ENCODE measurements at regions not wholly inside any gene's neighbourhood (a gene's known extent, or its start where the extent isn't known, plus 50 kb on each side); places are given as distances from the start of the nearest gene placed in this dataset.
"Not testable (repeated sequence)": the region's sequence is repeated elsewhere in the genome, so short reads cannot be mapped to it uniquely, and the experiment has no call there.

GRCh38 chr16:26457095-26457494, 609.6 kb upstream of the C16orf82 start:
- no peaks in the 10 kb centered on the region for H3K36me3 ChIP-seq (ENCODE audit: control insufficient read depth, insufficient read depth, low read length, severe bottlenecking)
- no peaks in the 10 kb centered on the region for H3K4me1 ChIP-seq (ENCODE audit: control insufficient read depth, insufficient read depth, low read length)
- DNase-seq (ENCODE audit: low read depth) = no peak
- no peak overlapping the region for H3K4me3 ChIP-seq (ENCODE audit: low read length)
- H3K9me3 ChIP-seq (ENCODE audit: control insufficient read depth, low read length) = peaks cover 4% of the 10 kb centered on the region
- H3K9ac ChIP-seq (ENCODE audit: low read length) = no peak overlapping the region
- H3K27me3 ChIP-seq (replicated peaks; ENCODE audit: control insufficient read depth, insufficient read depth, low read length) = no peaks in the 10 kb centered on the region

- no peaks in the 10 kb centered on the region for H3K36me3 ChIP-seq (ENCODE audit: control insufficient read depth, insufficient read depth, low read length, severe bottlenecking)
- no peak for DNase-seq (ENCODE audit: low read depth)
- no peak overlapping the region for H3K4me3 ChIP-seq (ENCODE audit: low read length)
- H3K9me3 ChIP-seq (ENCODE audit: control insufficient read depth, low read length) = peaks cover 4% of the 10 kb centered on the region
- no peaks in the 10 kb centered on the region for H3K27me3 ChIP-seq (replicated peaks; ENCODE audit: control insufficient read depth, insufficient read depth, low read length)
- H3K4me1 ChIP-seq (ENCODE audit: control insufficient read depth, insufficient read depth, low read length) = no peaks in the 10 kb centered on the region
- H3K9ac ChIP-seq (ENCODE audit: low read length) = no peak overlapping the region
Measured at GRCh38 chr16:26457882-26458281, 608.8 kb upstream of the C16orf82 start.

GRCh38 chr16:26464576-26465266, 602.0 kb upstream of the C16orf82 start:
- Histone ChIP-seq H3K9ac (ENCODE audit: low read length) (no peak overlapping the region), H3K36me3 (ENCODE audit: control insufficient read depth, insufficient read depth, low read length, severe bottlenecking) (no peaks in the 10 kb centered on the region), H3K4me3 (ENCODE audit: low read length) (no peak overlapping the region), H3K27me3 (replicated peaks; ENCODE audit: control insufficient read depth, insufficient read depth, low read length) (no peaks in the 10 kb centered on the region), H3K9me3 (ENCODE audit: control insufficient read depth, low read length) (no peaks in the 10 kb centered on the region), H3K4me1 (ENCODE audit: control insufficient read depth, insufficient read depth, low read length) (no peaks in the 10 kb centered on the region)
- no peak for DNase-seq (ENCODE audit: low read depth)

GRCh38 chr16:26474405-26474804, 592.3 kb upstream of the C16orf82 start:
- not testable (repeated sequence) for H3K9ac ChIP-seq (ENCODE audit: low read length); H3K27me3 ChIP-seq (replicated peaks; ENCODE audit: control insufficient read depth, insufficient read depth, low read length); H3K36me3 ChIP-seq (ENCODE audit: control insufficient read depth, insufficient read depth, low read length, severe bottlenecking); H3K4me1 ChIP-seq (ENCODE audit: control insufficient read depth, insufficient read depth, low read length); DNase-seq (ENCODE audit: low read depth); H3K4me3 ChIP-seq (ENCODE audit: low read length)
- H3K9me3 ChIP-seq (ENCODE audit: control insufficient read depth, low read length) = peaks cover 15% of the 10 kb centered on the region

DNA sequence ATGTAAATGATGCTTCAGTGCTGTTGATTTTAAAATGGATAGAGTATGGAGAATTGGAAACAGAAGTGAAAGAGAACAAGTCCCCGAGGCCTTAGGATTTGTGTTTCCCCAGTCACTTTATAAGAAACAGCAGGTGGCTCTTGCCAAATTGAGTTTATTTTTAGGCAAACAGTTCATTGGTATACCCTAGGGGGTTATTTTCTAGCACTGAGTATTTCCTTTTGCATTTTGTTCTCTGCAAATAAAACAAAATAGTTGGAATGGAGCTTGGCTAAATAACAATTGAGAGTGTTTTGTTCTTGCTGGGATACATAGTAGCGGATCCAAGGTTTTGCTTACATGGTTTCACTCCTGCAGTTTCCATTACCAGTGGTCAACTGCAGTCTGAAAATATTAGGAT, 591.1 kb upstream of the C16orf82 start:
- Histone ChIP-seq H3K36me3 (ENCODE audit: control insufficient read depth, insufficient read depth, low read length, severe bottlenecking) (no peaks in the 10 kb centered on the region), H3K9me3 (ENCODE audit: control insufficient read depth, low read length) (peaks cover 16% of the 10 kb centered on the region)
- DNase-seq (ENCODE audit: low read depth) = no peak

DNA sequence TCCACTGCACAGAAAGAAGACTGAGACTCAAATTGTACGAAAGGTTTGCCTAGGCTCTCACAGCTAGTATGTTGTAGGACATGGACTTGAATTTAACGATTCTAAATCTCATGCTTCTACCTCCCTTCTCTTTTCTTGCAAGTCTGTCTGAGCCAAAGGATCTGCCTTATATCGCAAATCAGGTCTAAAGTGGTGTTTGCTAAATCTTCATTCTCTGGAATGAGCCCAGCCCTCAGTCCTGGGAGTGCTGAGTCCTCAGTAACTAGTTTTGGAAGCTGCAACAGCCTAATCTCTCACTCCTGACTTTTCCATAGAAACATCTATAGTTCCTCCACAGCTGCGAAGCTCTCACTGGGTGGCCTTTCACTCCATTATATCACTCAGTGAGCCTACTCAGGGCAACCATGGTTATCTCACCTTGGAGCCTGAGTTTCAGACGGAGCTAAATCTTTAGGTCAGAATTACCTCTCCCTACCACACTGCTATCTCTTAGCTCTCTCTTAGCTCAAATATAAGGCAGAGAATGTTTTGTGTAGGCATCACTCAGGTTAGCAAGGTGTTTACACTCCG, 575.5 kb upstream of the C16orf82 start:
- H3K9ac ChIP-seq (ENCODE audit: low read length) = no peak overlapping the region
- no peaks in the 10 kb centered on the region for H3K27me3 ChIP-seq (replicated peaks; ENCODE audit: control insufficient read depth, insufficient read depth, low read length)
- no peak for DNase-seq (ENCODE audit: low read depth)
- no peak overlapping the region for H3K4me3 ChIP-seq (ENCODE audit: low read length)
- no peaks in the 10 kb centered on the region for H3K36me3 ChIP-seq (ENCODE audit: control insufficient read depth, insufficient read depth, low read length, severe bottlenecking)
- H3K9me3 ChIP-seq (ENCODE audit: control insufficient read depth, low read length) = no peaks in the 10 kb centered on the region
- no peaks in the 10 kb centered on the region for H3K4me1 ChIP-seq (ENCODE audit: control insufficient read depth, insufficient read depth, low read length)

More for the DNA sequence above, 591.1 kb upstream of the C16orf82 start:
- Histone ChIP-seq H3K4me3 (ENCODE audit: low read length) (no peak overlapping the region), H3K27me3 (replicated peaks; ENCODE audit: control insufficient read depth, insufficient read depth, low read length) (no peaks in the 10 kb centered on the region), H3K4me1 (ENCODE audit: control insufficient read depth, insufficient read depth, low read length) (no peaks in the 10 kb centered on the region), H3K9ac (ENCODE audit: low read length) (no peak overlapping the region)

DNA sequence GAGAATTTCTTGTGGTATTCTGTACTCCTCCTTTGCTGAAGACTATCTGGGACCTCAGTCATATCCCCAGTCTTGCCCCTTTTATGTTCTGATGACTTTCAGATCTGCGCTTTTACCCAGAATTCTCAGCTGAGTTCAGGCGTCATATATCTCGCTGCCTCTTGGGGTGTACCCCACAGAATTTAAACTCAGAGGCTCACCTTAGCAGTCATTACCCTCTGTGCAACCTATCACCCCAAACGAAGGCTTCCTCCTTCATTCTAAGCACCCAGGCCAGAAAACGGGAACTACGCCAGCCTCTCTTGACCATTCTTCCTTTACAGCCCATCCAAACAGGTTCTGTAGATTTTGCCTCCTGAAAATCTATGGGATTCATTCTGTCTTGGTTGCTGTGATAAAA, 574.8 kb upstream of the C16orf82 start:
- Histone ChIP-seq H3K4me1 (ENCODE audit: control insufficient read depth, insufficient read depth, low read length) (no peaks in the 10 kb centered on the region), H3K27me3 (replicated peaks; ENCODE audit: control insufficient read depth, insufficient read depth, low read length) (no peaks in the 10 kb centered on the region), H3K4me3 (ENCODE audit: low read length) (no peak overlapping the region), H3K9ac (ENCODE audit: low read length) (no peak overlapping the region), H3K36me3 (ENCODE audit: control insufficient read depth, insufficient read depth, low read length, severe bottlenecking) (no peaks in the 10 kb centered on the region), H3K9me3 (ENCODE audit: control insufficient read depth, low read length) (no peaks in the 10 kb centered on the region)
- DNase-seq (ENCODE audit: low read depth) = no peak

GRCh38 chr16:26493751-26494150, 573.0 kb upstream of the C16orf82 start:
- Histone ChIP-seq H3K4me1 (ENCODE audit: control insufficient read depth, insufficient read depth, low read length) (no peaks in the 10 kb centered on the region), H3K9ac (ENCODE audit: low read length) (no peak overlapping the region), H3K27me3 (replicated peaks; ENCODE audit: control insufficient read depth, insufficient read depth, low read length) (no peaks in the 10 kb centered on the region), H3K4me3 (ENCODE audit: low read length) (no peak overlapping the region), H3K36me3 (ENCODE audit: control insufficient read depth, insufficient read depth, low read length, severe bottlenecking) (no peaks in the 10 kb centered on the region), H3K9me3 (ENCODE audit: control insufficient read depth, low read length) (no peaks in the 10 kb centered on the region)
- no peak for DNase-seq (ENCODE audit: low read depth)

- H3K4me1 ChIP-seq (ENCODE audit: control insufficient read depth, insufficient read depth, low read length) = no peaks in the 10 kb centered on the region
- no peak overlapping the region for H3K4me3 ChIP-seq (ENCODE audit: low read length)
- H3K36me3 ChIP-seq (ENCODE audit: control insufficient read depth, insufficient read depth, low read length, severe bottlenecking) = no peaks in the 10 kb centered on the region
- no peaks in the 10 kb centered on the region for H3K9me3 ChIP-seq (ENCODE audit: control insufficient read depth, low read length)
- no peak overlapping the region for H3K9ac ChIP-seq (ENCODE audit: low read length)
- DNase-seq (ENCODE audit: low read depth) = no peak
- H3K27me3 ChIP-seq (replicated peaks; ENCODE audit: control insufficient read depth, insufficient read depth, low read length) = no peaks in the 10 kb centered on the region
Measured at GRCh38 chr16:26497896-26498295, 568.8 kb upstream of the C16orf82 start.

GRCh38 chr16:26500326-26500725, 566.4 kb upstream of the C16orf82 start:
- H3K4me3 ChIP-seq (ENCODE audit: low read length) = no peak overlapping the region
- no peak for DNase-seq (ENCODE audit: low read depth)
- H3K9me3 ChIP-seq (ENCODE audit: control insufficient read depth, low read length) = no peaks in the 10 kb centered on the region

DNA sequence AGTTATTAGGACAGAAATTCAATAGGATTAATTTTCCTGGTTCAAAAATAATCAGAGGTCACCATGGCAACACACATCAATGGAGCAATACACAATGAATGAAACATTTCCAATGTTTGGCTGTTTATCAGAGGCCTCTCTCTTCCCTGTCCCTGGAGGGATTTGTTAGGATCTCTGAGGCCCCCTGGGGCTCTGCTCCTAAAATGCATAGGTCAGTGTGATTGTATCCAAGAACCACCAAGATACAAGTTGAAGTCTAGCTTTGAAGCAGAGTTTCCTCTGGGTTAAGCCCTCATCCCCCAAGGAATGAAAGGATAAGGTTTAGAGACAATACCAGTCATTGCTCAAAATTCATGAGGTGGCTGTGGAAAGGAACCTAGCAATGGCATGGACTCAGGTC, 561.2 kb upstream of the C16orf82 start:
- no peak for DNase-seq (ENCODE audit: low read depth)
- Histone ChIP-seq H3K36me3 (ENCODE audit: control insufficient read depth, insufficient read depth, low read length, severe bottlenecking) (no peaks in the 10 kb centered on the region), H3K4me3 (ENCODE audit: low read length) (no peak overlapping the region), H3K27me3 (replicated peaks; ENCODE audit: control insufficient read depth, insufficient read depth, low read length) (no peaks in the 10 kb centered on the region), H3K9me3 (ENCODE audit: control insufficient read depth, low read length) (no peaks in the 10 kb centered on the region), H3K4me1 (ENCODE audit: control insufficient read depth, insufficient read depth, low read length) (no peaks in the 10 kb centered on the region), H3K9ac (ENCODE audit: low read length) (no peak overlapping the region)

More at GRCh38 chr16:26500326-26500725, 566.4 kb upstream of the C16orf82 start:
- Histone ChIP-seq H3K36me3 (ENCODE audit: control insufficient read depth, insufficient read depth, low read length, severe bottlenecking) (no peaks in the 10 kb centered on the region), H3K4me1 (ENCODE audit: control insufficient read depth, insufficient read depth, low read length) (no peaks in the 10 kb centered on the region), H3K27me3 (replicated peaks; ENCODE audit: control insufficient read depth, insufficient read depth, low read length) (no peaks in the 10 kb centered on the region), H3K9ac (ENCODE audit: low read length) (no peak overlapping the region)

DNA sequence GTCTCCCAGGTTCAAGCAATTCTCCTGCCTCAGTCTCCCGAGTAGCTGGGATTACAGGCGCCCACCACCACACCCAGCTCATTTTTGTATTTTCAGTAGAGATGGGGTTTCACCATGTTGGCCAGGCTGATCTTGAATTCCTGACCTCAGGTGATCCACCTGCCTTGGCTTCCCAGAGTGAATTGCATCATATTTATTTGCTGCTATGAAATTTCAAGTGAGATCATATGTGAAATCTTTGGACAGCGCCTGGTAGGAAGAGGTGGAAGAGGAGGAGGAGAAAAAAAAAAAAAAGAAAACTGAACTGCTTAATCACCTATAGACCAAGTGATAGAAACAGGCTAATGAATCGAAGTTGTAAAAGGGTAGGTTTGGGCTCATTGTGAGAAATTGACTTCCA, 557.8 kb upstream of the C16orf82 start:
- not testable (repeated sequence) for H3K4me1 ChIP-seq (ENCODE audit: control insufficient read depth, insufficient read depth, low read length); H3K9me3 ChIP-seq (ENCODE audit: control insufficient read depth, low read length); H3K9ac ChIP-seq (ENCODE audit: low read length); H3K36me3 ChIP-seq (ENCODE audit: control insufficient read depth, insufficient read depth, low read length, severe bottlenecking); H3K4me3 ChIP-seq (ENCODE audit: low read length); DNase-seq (ENCODE audit: low read depth); H3K27me3 ChIP-seq (replicated peaks; ENCODE audit: control insufficient read depth, insufficient read depth, low read length)

Data from adipocyte (in vitro differentiated cells).